Retinal pigment epithelial cell (primary cell): ENCODE measurements at regions not wholly inside any gene's neighbourhood (a gene's known extent, or its start where the extent isn't known, plus 50 kb on each side); places are given as distances from the start of the nearest gene placed in this dataset.

Experiments used
- DNase-seq: peaks from one replicate; pipeline ENCODE4 v3.0.0-alpha.2; 2010; ENCODE audit warnings: low read depth
- H3K4me3 ChIP-seq: 2 replicates; pipeline ENCODE4 v1.5.1; 2011; ENCODE audit warnings: mild to moderate bottlenecking, low read length, control low read depth, moderate library complexity
- CTCF ChIP-seq: conservative IDR thresholded peaks from 2 replicates; pipeline ENCODE4 v1.5.1; 2011; ENCODE audit warnings: low read depth, low read length, control low read depth, inconsistent platforms

GRCh38 chr2:186991766-186992417 is 142.9 kb upstream of the ZSWIM2 start:
- peak; percentile 6 for TF ChIP-seq CTCF
- H3K4me3 ChIP-seq: no peak overlapping the region
- no peak for DNase-seq

DNA sequence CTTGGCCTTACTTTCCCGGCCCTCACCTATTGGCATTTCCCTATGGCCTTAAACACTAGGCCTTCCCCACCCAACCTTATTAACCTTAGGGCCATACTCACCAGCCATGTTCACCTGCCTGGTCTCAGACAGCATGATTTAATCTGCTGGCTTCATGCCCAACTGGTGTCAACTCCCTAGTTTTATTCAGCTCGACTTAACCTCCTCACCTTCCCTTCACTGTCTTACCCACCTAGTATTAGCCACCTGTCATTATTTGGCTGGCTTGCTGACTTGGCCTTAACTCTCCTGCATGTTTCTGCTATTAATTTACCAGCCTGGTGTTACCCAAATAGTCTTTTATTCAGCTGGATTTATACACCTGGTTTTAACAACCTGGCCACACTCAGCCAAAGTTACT is 136.0 kb upstream of the ZSWIM2 start:
- no peak for TF ChIP-seq CTCF
- DNase-seq: no peak
- no peak overlapping the region for H3K4me3 ChIP-seq

DNA sequence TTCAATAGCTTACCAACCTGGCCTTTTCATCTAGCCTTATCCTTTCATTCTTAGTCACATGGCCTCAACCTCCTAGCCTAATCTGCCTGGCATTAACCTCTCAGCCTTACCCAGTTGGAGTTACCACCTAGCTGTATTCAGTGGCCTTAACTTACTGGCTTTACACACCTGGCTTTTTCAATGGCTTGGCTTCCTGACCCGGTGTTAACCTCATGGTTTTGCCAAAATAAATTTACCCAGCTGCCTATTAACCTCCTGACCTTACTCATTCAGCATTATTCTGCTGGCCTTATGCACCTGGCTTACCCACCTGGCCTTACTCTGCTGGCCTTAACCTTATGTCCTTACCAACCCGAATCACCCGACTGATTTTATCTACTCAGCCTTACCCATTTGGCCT is 135.5 kb upstream of the ZSWIM2 start:
- TF ChIP-seq CTCF: no peak
- no peak for DNase-seq
- H3K4me3 ChIP-seq: no peak overlapping the region

DNA sequence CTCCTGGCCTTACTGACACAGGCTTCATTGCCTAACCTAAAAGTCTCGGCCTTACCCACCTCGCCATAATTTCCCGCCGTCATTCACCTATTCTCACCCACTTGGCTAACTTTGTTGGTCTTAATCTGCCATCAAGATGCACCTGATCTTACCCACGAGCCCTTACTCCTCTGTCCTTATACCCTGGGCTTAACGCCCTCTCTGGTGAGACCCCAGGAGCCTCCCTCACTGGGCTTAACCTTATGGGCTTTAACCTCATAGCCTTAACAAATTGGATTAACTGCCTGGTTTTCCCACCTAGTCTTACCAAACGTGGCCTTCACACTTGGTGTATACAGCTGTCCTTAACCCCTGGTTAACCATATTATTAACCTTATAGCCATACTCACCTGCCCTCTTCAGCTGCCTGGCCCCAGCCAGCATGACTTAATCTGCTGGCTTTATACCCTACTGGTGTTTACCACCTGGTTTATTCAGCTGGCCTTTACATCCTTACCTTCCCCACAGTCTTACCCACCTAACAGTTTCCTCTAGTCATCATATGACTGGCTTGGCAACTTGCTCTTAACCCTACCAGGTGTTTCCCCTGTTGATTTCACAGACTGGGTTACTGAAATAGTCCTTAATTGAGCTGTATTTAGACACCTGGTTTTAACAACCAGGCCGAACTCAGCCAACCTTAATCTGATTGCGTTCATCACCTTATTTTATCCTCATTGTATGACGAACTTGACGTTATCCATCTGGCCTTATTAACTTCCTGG is 132.0 kb upstream of the ZSWIM2 start:
- no peak for DNase-seq
- TF ChIP-seq CTCF: no peak
- no peak overlapping the region for H3K4me3 ChIP-seq

DNA sequence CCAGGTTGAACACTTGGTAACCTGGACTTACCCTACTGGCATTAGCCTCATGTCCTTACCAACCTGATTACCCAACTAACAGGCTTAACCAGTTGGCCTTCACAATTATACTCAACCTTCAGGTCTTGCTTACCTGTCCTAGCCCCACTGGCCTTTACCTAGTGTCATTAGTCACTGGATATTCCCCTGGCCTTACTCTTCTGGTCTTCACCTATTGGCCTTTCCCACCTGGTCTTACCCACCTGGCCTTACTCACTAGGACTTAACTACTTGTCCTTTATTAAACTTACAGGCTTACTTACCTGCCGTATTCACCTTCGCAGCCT is 131.1 kb upstream of the ZSWIM2 start:
- no peak for TF ChIP-seq CTCF
- DNase-seq: no peak
- H3K4me3 ChIP-seq: no peak overlapping the region

- no peak for DNase-seq
- TF ChIP-seq CTCF: no peak
- no peak overlapping the region for H3K4me3 ChIP-seq
These were observed 130.6 kb upstream of the ZSWIM2 start for GRCh38 chr2:186979439-186980116.
